ENCODE measurements at regions not wholly inside any gene's neighbourhood (a gene's known extent, or its start where the extent isn't known, plus 50 kb on each side); places are given as distances from the start of the nearest gene placed in this dataset.
"Not testable (repeated sequence)": the region's sequence is repeated elsewhere in the genome, so short reads cannot be mapped to it uniquely, and the experiment has no call there.

DNA sequence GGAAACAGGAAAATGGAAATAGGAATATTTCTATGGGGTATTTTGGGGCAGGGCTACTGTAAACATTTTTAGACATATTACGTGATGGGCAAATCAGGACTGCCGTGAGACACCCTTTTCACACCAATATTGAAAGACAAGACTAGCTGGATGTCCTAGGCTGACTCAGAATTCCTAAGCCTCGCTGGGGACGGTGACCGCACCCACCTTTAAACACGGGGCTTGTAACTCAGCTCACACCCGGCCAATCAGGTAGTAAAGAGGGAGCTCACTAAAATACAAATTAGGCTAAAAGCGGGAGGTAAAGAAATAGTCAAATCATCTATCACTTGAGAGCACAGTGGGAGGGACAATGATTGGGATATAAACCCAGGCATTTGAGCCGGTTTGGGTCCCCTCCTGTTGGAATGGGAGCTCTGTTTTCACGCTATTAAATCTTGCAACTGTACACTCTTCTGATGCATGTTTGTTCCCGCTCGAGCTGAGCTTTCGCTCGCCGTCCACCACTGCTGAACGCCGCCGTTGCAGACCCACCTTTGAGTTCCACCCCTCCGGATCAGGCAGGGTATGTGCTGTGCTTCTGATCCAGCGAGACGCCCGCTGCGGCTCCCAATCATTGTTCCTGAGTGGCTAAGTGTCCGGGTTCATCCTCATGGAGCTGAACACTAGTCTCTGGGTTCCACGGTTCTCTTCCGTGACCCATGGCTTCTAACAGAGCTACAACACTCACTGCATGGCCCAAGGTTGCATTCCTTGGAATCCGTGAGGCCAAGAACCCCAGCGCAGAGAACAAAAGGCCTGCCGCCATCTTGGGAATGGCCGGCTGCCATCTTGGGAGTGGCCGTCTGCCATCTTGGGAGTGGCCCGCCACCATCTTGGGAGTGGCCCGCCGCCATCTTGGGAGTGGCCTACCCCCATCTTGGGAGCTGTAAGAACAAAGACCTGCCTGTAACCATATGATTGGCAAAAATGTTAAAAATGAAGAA lies 152.6 kb downstream of the CRLF2 start:
- no peak for DNase-seq (ENCODE audit: low spot score)

- DNase-seq (ENCODE audit: low spot score), result not testable (repeated sequence)
Measured at GRCh38 chrX:1053600-1053999, 158.8 kb downstream of the CRLF2 start.

DNA sequence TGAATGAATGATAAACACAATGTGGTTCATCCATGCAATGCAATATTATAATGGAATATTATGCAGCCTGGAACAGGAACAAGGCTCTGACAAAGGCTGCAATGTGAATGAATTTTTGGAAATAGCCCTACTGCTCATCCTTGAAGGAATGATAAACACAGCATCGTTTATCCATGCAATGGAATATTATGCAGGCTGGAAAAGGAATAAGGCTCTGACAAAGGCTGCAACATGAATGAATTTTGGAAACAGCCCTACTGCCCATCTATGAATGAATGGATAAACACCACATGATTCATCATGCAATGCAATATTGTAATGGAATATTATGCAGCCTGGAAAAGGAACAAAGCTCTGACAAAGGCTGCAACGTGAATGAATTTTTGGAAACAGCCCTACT lies 159.4 kb downstream of the CRLF2 start:
- no peak for DNase-seq (ENCODE audit: low spot score)

DNA sequence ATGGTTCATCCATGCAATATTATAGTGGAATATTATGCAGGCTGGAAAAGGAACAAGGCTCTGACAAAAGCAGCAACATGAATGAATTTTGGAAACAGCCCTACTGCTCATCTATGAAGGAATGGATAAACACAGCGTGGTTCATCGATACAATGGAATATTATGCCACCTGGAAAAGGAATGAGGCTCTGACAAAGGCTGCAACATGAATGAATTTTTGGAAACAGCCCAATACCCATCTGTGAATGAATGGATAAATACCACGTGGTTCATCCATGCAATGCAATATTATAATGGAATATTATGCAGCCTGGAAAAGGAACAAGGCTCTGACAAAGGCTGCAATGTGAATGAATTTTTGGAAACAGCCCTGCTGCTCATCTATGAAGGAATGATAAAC lies 160.4 kb downstream of the CRLF2 start:
- DNase-seq (ENCODE audit: low spot score), result no peak

DNA sequence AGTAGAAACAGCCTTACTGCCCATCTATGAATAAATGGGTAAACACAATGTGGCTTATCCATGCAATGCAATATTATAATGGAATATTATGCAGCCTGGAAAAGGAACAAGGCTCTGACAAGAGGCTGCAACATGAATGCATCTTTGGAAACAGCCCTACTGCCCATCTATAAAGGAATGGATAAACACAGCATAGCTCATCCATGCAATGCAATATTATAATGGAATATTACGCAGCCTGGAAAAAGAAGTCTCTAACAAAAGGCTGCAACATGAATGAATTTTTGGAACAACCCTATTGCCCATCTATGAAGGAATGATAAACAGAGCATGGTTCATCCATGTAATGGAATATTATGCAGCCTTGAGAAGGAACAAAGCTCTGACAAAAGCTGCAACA lies 161.0 kb downstream of the CRLF2 start:
- no peak for DNase-seq (ENCODE audit: low spot score)

- no peak for DNase-seq (ENCODE audit: low spot score)
Measured at GRCh38 chrX:1045680-1046314, 166.7 kb downstream of the CRLF2 start.

DNA sequence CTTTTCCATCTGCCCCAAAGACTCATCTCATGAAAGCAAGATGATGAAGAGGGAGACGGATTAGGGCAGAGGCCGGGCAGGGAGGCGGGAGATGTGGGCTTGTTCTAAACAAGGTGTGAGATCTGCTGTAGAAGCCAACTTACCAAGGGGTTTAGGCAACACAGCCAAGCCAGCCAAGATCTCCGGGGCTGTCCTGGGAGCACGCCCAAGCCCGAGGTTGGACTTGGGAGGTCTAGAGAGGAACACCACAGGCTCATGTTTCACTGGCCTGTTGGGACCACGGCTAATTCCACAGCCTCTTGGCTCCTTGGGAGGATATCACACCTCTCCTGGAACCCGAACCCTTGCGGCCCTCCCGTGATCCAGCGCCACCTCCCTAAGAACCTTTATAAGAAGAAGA lies 171.4 kb downstream of the CRLF2 start:
- no peak for DNase-seq (ENCODE audit: low spot score)

GRCh38 chrX:1035931-1036330 lies 176.5 kb downstream of the CRLF2 start:
- DNase-seq (ENCODE audit: low spot score), result not testable (repeated sequence)

GRCh38 chrX:1035206-1035605 lies 177.2 kb downstream of the CRLF2 start:
- DNase-seq (ENCODE audit: low spot score), result no peak

DNA sequence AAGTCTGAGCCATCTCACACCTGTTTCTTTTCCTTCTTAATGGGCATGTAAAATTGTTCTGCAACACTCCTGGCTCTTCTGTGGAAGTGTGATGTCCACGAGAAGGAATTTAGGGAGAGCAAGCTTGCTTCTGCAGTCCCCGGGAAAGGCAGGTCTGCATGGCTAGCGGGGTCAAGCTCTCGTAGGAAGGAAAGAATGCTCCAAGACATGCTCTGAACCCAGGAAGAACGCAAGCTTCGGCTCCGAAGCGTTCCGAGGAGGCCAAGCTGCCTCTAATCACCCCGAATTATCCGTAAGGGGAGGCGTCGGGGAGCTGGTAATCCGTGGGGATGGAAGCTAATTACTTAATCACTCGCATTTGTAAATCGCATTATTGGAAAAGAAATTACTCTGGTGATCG lies 177.7 kb downstream of the CRLF2 start:
- DNase-seq (ENCODE audit: low spot score), result no peak

- no peak for DNase-seq (ENCODE audit: low spot score)
Measured at GRCh38 chrX:1031521-1032430, 180.7 kb downstream of the CRLF2 start.

GRCh38 chrX:1029494-1029893 lies 183.0 kb downstream of the CRLF2 start:
- no peak for DNase-seq (ENCODE audit: low spot score)

DNA sequence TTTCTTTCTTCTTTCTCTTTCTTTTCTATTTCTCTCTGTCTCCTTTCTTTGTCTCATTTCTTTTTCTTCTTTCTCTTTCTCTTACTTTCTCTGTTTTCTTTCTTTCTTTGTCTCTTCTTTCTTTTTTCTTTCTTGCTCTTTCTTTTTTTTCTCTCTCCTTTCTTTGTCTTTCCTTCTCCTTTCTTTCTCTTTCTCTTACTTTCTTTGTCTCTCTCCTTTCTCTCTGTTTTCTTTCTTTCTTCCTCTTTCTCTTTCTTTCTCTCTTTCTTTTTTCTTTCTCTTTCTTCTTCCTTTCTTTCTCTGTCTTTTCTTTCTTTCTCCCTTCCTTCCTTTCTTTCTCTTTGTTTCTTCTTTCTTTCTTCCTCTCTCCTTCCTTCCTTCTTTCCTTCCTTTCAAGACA lies 184.8 kb downstream of the CRLF2 start:
- no peak for DNase-seq (ENCODE audit: low spot score)

- DNase-seq (ENCODE audit: low spot score), result no peak
Measured at GRCh38 chrX:1027133-1027532, 185.3 kb downstream of the CRLF2 start.

- DNase-seq (ENCODE audit: low spot score), result no peak
Measured at GRCh38 chrX:1026263-1027015, 186.0 kb downstream of the CRLF2 start.

- DNase-seq (ENCODE audit: low spot score), result no peak
Measured at GRCh38 chrX:1025413-1025812, 187.0 kb downstream of the CRLF2 start.

DNA sequence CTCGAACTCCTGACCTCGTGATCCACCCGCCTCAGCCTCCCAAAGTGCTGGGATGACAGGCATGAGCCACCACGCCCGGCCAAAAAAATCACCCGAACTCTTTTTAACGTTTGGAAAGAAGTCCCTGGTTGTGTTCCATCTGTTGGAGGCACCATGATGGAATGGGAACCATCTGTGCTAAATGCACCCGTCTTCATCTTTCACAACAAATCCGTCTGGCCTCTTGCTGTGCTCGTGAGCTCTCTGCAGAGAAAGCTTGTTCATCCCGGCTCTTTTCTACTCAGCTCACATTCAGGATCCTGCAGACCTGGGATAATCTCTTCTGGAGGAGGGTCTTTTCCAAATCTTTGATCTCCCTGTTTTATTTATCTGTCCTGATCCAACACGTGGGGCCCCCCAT lies 188.8 kb downstream of the CRLF2 start:
- no peak for DNase-seq (ENCODE audit: low spot score)

DNA sequence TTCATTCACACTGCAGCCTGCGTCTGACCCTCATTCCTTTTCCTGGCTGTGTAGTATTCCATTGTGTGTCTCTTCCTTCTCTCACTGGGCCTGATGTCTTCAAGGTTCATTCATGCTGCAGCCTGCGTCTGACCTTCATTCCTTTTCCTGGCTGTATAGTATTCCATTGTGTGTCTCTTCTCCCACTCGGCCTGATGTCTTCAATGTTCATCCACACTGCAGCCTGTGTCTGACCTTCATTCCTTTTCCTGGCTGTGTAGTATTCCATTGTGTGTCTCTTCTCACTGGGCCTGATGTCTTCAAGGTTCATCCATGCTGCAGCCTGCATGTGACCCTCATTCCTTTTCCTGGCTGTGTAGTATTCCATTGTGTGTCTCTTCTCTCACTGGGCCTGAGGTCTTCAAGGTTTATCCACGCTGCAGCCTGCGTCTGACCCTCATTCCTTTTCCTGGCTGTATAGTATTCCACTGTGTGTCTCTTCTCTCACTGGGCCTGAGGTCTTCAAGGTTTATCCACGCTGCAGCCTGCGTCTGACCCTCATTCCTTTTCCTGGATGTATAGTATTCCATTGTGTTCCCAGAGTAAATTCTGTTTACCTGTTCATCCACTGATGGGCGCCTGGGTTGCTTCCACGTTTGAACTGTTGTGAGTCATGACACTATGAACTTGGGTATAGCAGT lies 191.0 kb downstream of the CRLF2 start:
- not testable (repeated sequence) for DNase-seq (ENCODE audit: low spot score)

DNA sequence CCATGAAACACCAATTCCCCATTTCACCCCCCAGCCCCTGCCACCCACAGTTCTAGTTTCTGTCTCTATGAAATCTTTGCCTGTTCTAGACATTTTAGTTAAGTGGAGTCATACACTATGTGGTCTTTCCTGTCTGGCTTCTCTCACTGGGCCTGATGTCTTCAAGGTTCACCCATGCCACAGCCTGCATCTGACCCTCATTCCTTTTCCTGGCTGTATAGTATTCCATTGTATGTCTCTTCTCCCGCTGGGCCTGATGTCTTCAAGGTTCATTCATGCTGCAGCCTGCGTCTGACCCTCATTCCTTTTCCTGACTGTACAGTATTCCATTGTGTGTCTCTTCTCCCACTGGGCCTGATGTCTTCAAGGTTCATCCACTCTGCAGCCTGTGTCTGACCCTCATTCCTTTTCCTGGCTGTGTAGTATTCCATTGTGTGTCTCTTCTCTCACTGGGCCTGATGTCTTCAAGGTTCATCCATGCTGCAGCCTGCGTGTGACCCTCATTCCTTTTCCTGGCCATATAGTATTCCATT lies 191.7 kb downstream of the CRLF2 start:
- no peak for DNase-seq (ENCODE audit: low spot score)

GRCh38 chrX:1016926-1017325 lies 195.5 kb downstream of the CRLF2 start:
- not testable (repeated sequence) for DNase-seq (ENCODE audit: low spot score)

DNA sequence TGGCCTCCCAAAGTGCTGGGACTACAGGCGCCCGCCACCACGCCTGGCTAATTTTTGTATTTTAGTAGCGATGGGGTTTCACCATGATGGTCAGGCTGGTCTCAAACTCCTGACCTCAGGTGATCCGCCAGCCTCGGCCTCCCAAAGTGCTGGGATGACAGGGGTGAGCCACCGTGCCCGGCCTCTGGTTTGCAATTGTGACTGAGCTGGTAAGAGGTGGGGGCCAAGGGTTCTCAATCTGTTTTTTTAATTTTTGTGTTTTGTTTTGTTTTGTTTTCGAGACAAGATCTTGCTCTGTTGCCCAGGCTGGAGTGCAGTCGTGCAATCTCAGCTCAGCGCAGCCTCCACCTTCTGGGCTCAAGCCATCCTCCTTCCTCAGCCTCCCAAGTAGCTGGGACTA lies 196.2 kb downstream of the CRLF2 start:
- DNase-seq (ENCODE audit: low spot score), result not testable (repeated sequence)

Data from CD4-positive, alpha-beta T cell treated with Interleukin-2 at 100 ng/mL for 4 hours (primary cell).